ENCODE measurements at regions not wholly inside any gene's neighbourhood (a gene's known extent, or its start where the extent isn't known, plus 50 kb on each side); places are given as distances from the start of the nearest gene placed in this dataset.

GRCh38 chr3:11950576-11950975 is 53.6 kb upstream of the SYN2 start:
- Histone ChIP-seq H3K79me2 (ENCODE audit: insufficient read depth, low read depth) (no peaks in the 10 kb centered on the region), H2AFZ (ENCODE audit: low read depth) (no peak overlapping the region), H3K4me1 (ENCODE audit: low read depth, poor library complexity, severe bottlenecking) (no peaks in the 10 kb centered on the region), H3K4me3 (IDR thresholded peaks at IDR 0.05; ENCODE audit: insufficient read depth, low read depth, low read length) (no peak overlapping the region), H3K36me3 (ENCODE audit: insufficient read depth) (no peaks in the 10 kb centered on the region), H3K27me3 (ENCODE audit: insufficient read depth, low read depth) (no peaks in the 10 kb centered on the region), H3K9ac (no peak overlapping the region), H4K20me1 (ENCODE audit: insufficient read depth) (no peaks in the 10 kb centered on the region), H3K27ac (no peak overlapping the region), H3K4me2 (no peak overlapping the region)
- TF ChIP-seq CTCF (conservative IDR thresholded peaks at IDR 0.05; ENCODE audit: low read depth, low read length): no peak

- H2AFZ ChIP-seq (ENCODE audit: low read depth): no peak overlapping the region
- H3K4me1 ChIP-seq (ENCODE audit: low read depth, poor library complexity, severe bottlenecking): no peaks in the 10 kb centered on the region
- TF ChIP-seq CTCF (conservative IDR thresholded peaks at IDR 0.05; ENCODE audit: low read depth, low read length): no peak
- no peak overlapping the region for H3K4me2 ChIP-seq
- no peaks in the 10 kb centered on the region for H4K20me1 ChIP-seq (ENCODE audit: insufficient read depth)
- H3K27ac ChIP-seq: no peak overlapping the region
- no peak overlapping the region for H3K9ac ChIP-seq
- no peaks in the 10 kb centered on the region for H3K27me3 ChIP-seq (ENCODE audit: insufficient read depth, low read depth)
- no peak overlapping the region for H3K4me3 ChIP-seq (IDR thresholded peaks at IDR 0.05; ENCODE audit: insufficient read depth, low read depth, low read length)
- no peaks in the 10 kb centered on the region for H3K79me2 ChIP-seq (ENCODE audit: insufficient read depth, low read depth)
- H3K36me3 ChIP-seq (ENCODE audit: insufficient read depth): no peaks in the 10 kb centered on the region
These were observed 50.8 kb upstream of the SYN2 start for GRCh38 chr3:11953350-11953749.

GRCh38 chr3:11953778-11954177 is 50.4 kb upstream of the SYN2 start:
- Histone ChIP-seq H3K9ac (no peak overlapping the region), H2AFZ (ENCODE audit: low read depth) (no peak overlapping the region)
- TF ChIP-seq CTCF (conservative IDR thresholded peaks at IDR 0.05; ENCODE audit: low read depth, low read length): no peak

GRCh38 chr3:11954312-11954934 is 49.8 kb upstream of the SYN2 start:
- Histone ChIP-seq H3K79me2 (ENCODE audit: insufficient read depth, low read depth) (no peaks in the 10 kb centered on the region), H3K4me2 (no peak overlapping the region), H4K20me1 (ENCODE audit: insufficient read depth) (no peaks in the 10 kb centered on the region), H3K36me3 (ENCODE audit: insufficient read depth) (no peaks in the 10 kb centered on the region), H3K27ac (no peak overlapping the region), H3K9ac (no peak overlapping the region), H3K4me3 (IDR thresholded peaks at IDR 0.05; ENCODE audit: insufficient read depth, low read depth, low read length) (no peak overlapping the region), H3K4me1 (ENCODE audit: low read depth, poor library complexity, severe bottlenecking) (no peaks in the 10 kb centered on the region), H2AFZ (ENCODE audit: low read depth) (no peak overlapping the region), H3K27me3 (ENCODE audit: insufficient read depth, low read depth) (no peaks in the 10 kb centered on the region)
- TF ChIP-seq CTCF (conservative IDR thresholded peaks at IDR 0.05; ENCODE audit: low read depth, low read length): no peak

More at GRCh38 chr3:11953778-11954177, 50.4 kb upstream of the SYN2 start:
- Histone ChIP-seq H3K36me3 (ENCODE audit: insufficient read depth) (no peaks in the 10 kb centered on the region), H3K4me3 (IDR thresholded peaks at IDR 0.05; ENCODE audit: insufficient read depth, low read depth, low read length) (no peak overlapping the region), H3K27ac (no peak overlapping the region), H3K4me2 (no peak overlapping the region), H4K20me1 (ENCODE audit: insufficient read depth) (no peaks in the 10 kb centered on the region), H3K79me2 (ENCODE audit: insufficient read depth, low read depth) (no peaks in the 10 kb centered on the region), H3K27me3 (ENCODE audit: insufficient read depth, low read depth) (no peaks in the 10 kb centered on the region), H3K4me1 (ENCODE audit: low read depth, poor library complexity, severe bottlenecking) (no peaks in the 10 kb centered on the region)
